Activated CD4-positive, alpha-beta T cell treated with anti-CD3 and anti-CD28 coated beads, Interleukin-2, amount 10 ng/mL, durations not matched to agents 7 days and 5 days (primary cell): ENCODE measurements at regions not wholly inside any gene's neighbourhood (a gene's known extent, or its start where the extent isn't known, plus 50 kb on each side); places are given as distances from the start of the nearest gene placed in this dataset.

Experiments used
- CTCF ChIA-PET: fragments of 350-600 bp; sonication (Branson Sonifier 250); formaldehyde crosslinking; loops from one replicate; lab custom pipeline; 2021; ENCODE audit warnings: antibody characterized with exemption; lab: Charles Lee
- POLR2A ChIA-PET: fragments of 350-600 bp; sonication (Branson Sonifier 250); formaldehyde crosslinking; loops from one replicate; lab custom pipeline; 2021; ENCODE audit warnings: antibody characterized with exemption; lab: Charles Lee
- DNase-seq: peaks from one replicate; pipeline ENCODE4 v3.0.0-alpha.2; 2020
- H3K27ac Mint-ChIP-seq: one replicate; pipeline ENCODE4 v1.8.0; 2021; ENCODE audit warnings: mild to moderate bottlenecking, moderate library complexity, mixed read lengths
- H3K27me3 Mint-ChIP-seq: one replicate; pipeline ENCODE4 v1.8.0; 2021; ENCODE audit warnings: mixed read lengths
- H3K36me3 Mint-ChIP-seq: one replicate; pipeline ENCODE4 v1.8.0; 2021; ENCODE audit warnings: low read depth, mixed read lengths
- H3K4me1 Mint-ChIP-seq: one replicate; pipeline ENCODE4 v1.8.0; 2021; ENCODE audit warnings: mixed read lengths
- H3K4me3 Mint-ChIP-seq: one replicate; pipeline ENCODE4 v1.8.0; 2021; ENCODE audit warnings: mild to moderate bottlenecking, moderate library complexity, mixed read lengths
- H3K9me3 Mint-ChIP-seq: one replicate; pipeline ENCODE4 v1.8.0; 2021; ENCODE audit warnings: mixed read lengths

GRCh38 chrX:14083783-14084182 lies 54.1 kb upstream of the GEMIN8 start:
- H3K4me1 Mint-ChIP-seq: no peaks in the 10 kb centered on the region
- ChIA-PET POLR2A (no interaction called here), CTCF (no interaction called here)
- H3K36me3 Mint-ChIP-seq: no peaks in the 10 kb centered on the region
- no peak overlapping the region for H3K27ac Mint-ChIP-seq
- DNase-seq: no peak
- no peak overlapping the region for H3K4me3 Mint-ChIP-seq
- H3K27me3 Mint-ChIP-seq: peaks cover 2% of the 10 kb centered on the region
- no peaks in the 10 kb centered on the region for H3K9me3 Mint-ChIP-seq

- Mint-ChIP-seq H3K27ac (no peak overlapping the region), H3K36me3 (no peaks in the 10 kb centered on the region), H3K4me1 (no peaks in the 10 kb centered on the region), H3K27me3 (peaks cover 3% of the 10 kb centered on the region), H3K9me3 (no peaks in the 10 kb centered on the region), H3K4me3 (no peak overlapping the region)
- ChIA-PET CTCF (no interaction called here), POLR2A (no interaction called here)
- DNase-seq: no peak
Observed at GRCh38 chrX:14079891-14080430, 50.3 kb upstream of the GEMIN8 start.
